ENCODE measurements at regions not wholly inside any gene's neighbourhood (a gene's known extent, or its start where the extent isn't known, plus 50 kb on each side); places are given as distances from the start of the nearest gene placed in this dataset.

DNA sequence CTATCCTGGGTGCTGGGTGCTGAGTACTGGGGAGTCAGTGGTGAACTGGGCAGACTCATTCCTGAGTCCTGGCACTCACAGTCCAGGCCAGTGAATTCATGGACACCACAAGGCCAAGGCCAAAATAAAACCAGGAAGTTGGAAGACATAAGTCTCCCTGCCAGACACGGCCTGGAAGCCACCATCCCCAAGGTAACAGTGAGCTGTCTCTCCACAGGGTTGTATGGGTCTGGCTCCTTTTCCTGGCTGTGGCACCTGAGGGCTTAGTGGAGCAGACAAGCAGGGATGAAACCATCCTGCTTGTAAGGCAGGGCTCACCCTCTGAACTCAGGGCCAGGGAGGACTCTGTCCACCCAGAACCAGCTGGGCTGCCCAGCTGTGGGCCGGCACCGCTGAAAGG is 54.7 kb upstream of the ALX4 start:
- DNase-seq (ENCODE audit: low read depth, low spot score) (no peak), ATAC-seq (no peak)
- Histone ChIP-seq H3K9ac (ENCODE audit: low read length) (no peak overlapping the region), H4K20me1 (ENCODE audit: insufficient read depth) (no peaks in the 10 kb centered on the region), H3K4me1 (ENCODE audit: control insufficient read depth in 1 of 2, insufficient read depth in 2 of 2, low read length in 2 of 2) (no peaks in the 10 kb centered on the region), H3K27me3 (ENCODE audit: insufficient read depth, low read length) (0 out of 2 replicates have a peak, but pooled peaks cover 4% of the 10 kb centered on the region), H3K9me3 (ENCODE audit: control insufficient read depth in 1 of 2, insufficient read depth in 1 of 2, low read depth in 1 of 2, low read length in 2 of 2) (no peaks in the 10 kb centered on the region), H2AFZ (ENCODE audit: low read depth, low read length, poor library complexity, severe bottlenecking) (no peak overlapping the region), H3K4me2 (ENCODE audit: low read length) (no peak overlapping the region), H3K27ac (ENCODE audit: low read depth, low read length) (no peak overlapping the region), H3K36me3 (ENCODE audit: control insufficient read depth in 1 of 2, insufficient read depth in 2 of 2, low read length in 2 of 2) (no peaks in the 10 kb centered on the region), H3K79me2 (ENCODE audit: insufficient read depth, low read length) (no peaks in the 10 kb centered on the region), H3K4me3 (replicated peaks in 1 of 2; ENCODE audit: low read depth in 1 of 2, low read length in 2 of 2) (no peak overlapping the region), H3K9me2 (ENCODE audit: insufficient read depth) (no peaks in the 10 kb centered on the region)
- no TSS peak for BruUV-seq (replicated peaks)
- CTCF ChIA-PET, result no interaction called here
- TF ChIP-seq ELF1 (IDR thresholded peaks at IDR 0.05; ENCODE audit: borderline replicate concordance, low read depth) (no peak), ZFX (IDR thresholded peaks at IDR 0.05) (no peak), SIN3A (IDR thresholded peaks at IDR 0.05; ENCODE audit: low read depth) (no peak), CBX3 (IDR thresholded peaks at IDR 0.05; ENCODE audit: low read depth) (no peak), SRF (IDR thresholded peaks at IDR 0.05; ENCODE audit: low read depth) (no peak), ZNF274 (IDR thresholded peaks at IDR 0.05; ENCODE audit: low read depth, low read length) (no peak), RAD21 (IDR thresholded peaks at IDR 0.05; ENCODE audit: low read depth) (no peak), FOSL1 (IDR thresholded peaks at IDR 0.05; ENCODE audit: low read depth) (no peak), TCF7L2 (IDR thresholded peaks at IDR 0.05; ENCODE audit: borderline replicate concordance, extremely low read depth, insufficient read depth, insufficient read length) (no peak)
- intact Hi-C loops (cut with micrococcal nuclease), result no loop called here
- RAD21 ChIA-PET (ENCODE audit: low non-redundant PET in 1 of 2, low total read pairs in 2 of 2, uncharacterized antibody in 2 of 2, unreplicated experiment in 2 of 2), result no interaction called here
- POLR2A ChIA-PET, result no interaction called here

DNA sequence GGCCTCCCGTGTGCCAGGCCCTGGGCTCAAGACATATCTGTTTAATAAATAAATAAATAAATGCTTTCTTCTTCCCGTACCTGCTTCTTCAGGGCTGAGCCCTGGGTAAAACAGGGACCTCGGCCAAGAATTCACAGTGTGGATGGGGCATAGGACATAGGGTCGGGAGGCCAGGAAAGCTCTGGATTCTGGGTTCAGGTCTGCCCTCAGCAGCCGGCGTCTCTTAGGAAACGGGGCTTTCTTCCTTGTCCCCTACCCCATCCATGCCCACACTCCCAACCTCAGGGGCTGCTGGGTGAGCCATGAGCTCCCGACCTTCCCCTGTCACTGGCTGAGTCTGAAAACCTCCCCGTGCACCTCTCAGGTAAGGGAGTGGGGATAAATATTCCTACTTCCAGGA is 55.7 kb upstream of the ALX4 start:
- no TSS peak for BruUV-seq (replicated peaks)
- Histone ChIP-seq H4K20me1 (ENCODE audit: insufficient read depth) (no peaks in the 10 kb centered on the region), H3K27ac (ENCODE audit: low read depth, low read length) (no peak overlapping the region), H2AFZ (ENCODE audit: low read depth, low read length, poor library complexity, severe bottlenecking) (no peak overlapping the region), H3K4me1 (ENCODE audit: control insufficient read depth in 1 of 2, insufficient read depth in 2 of 2, low read length in 2 of 2) (no peaks in the 10 kb centered on the region), H3K79me2 (ENCODE audit: insufficient read depth, low read length) (no peaks in the 10 kb centered on the region), H3K4me2 (ENCODE audit: low read length) (no peak overlapping the region), H3K9me3 (ENCODE audit: control insufficient read depth in 1 of 2, insufficient read depth in 1 of 2, low read depth in 1 of 2, low read length in 2 of 2) (no peaks in the 10 kb centered on the region), H3K9ac (ENCODE audit: low read length) (no peak overlapping the region), H3K4me3 (replicated peaks in 1 of 2; ENCODE audit: low read depth in 1 of 2, low read length in 2 of 2) (no peak overlapping the region), H3K27me3 (ENCODE audit: insufficient read depth, low read length) (0 out of 2 replicates have a peak, but pooled peaks cover 4% of the 10 kb centered on the region), H3K36me3 (ENCODE audit: control insufficient read depth in 1 of 2, insufficient read depth in 2 of 2, low read length in 2 of 2) (no peaks in the 10 kb centered on the region), H3K9me2 (ENCODE audit: insufficient read depth) (no peaks in the 10 kb centered on the region)
- POLR2A ChIA-PET, result no interaction called here
- RAD21 ChIA-PET (ENCODE audit: low non-redundant PET in 1 of 2, low total read pairs in 2 of 2, uncharacterized antibody in 2 of 2, unreplicated experiment in 2 of 2), result no interaction called here
- ATAC-seq (no peak), DNase-seq (ENCODE audit: low read depth, low spot score) (no peak)
- CTCF ChIA-PET, result no interaction called here
- intact Hi-C loops (cut with micrococcal nuclease), result no loop called here
- TF ChIP-seq EZH2 (IDR thresholded peaks at IDR 0.05) (no peak), JUND (IDR thresholded peaks at IDR 0.05) (no peak), POLR2AphosphoS5 (IDR thresholded peaks at IDR 0.05; ENCODE audit: low read depth, low read length) (no peak), ZFX (IDR thresholded peaks at IDR 0.05) (no peak), ELF1 (IDR thresholded peaks at IDR 0.05; ENCODE audit: borderline replicate concordance, low read depth) (no peak)
- TF ChIP-seq, protein P1, sequence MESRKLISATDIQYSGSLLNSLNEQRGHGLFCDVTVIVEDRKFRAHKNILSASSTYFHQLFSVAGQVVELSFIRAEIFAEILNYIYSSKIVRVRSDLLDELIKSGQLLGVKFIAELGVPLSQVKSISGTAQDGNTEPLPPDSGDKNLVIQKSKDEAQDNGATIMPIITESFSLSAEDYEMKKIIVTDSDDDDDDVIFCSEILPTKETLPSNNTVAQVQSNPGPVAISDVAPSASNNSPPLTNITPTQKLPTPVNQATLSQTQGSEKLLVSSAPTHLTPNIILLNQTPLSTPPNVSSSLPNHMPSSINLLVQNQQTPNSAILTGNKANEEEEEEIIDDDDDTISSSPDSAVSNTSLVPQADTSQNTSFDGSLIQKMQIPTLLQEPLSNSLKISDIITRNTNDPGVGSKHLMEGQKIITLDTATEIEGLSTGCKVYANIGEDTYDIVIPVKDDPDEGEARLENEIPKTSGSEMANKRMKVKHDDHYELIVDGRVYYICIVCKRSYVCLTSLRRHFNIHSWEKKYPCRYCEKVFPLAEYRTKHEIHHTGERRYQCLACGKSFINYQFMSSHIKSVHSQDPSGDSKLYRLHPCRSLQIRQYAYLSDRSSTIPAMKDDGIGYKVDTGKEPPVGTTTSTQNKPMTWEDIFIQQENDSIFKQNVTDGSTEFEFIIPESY (IDR thresholded peaks at IDR 0.05; ENCODE audit: extremely low read depth, insufficient replicate concordance, low read length), result no peak
- TF ChIP-seq, protein P2, sequence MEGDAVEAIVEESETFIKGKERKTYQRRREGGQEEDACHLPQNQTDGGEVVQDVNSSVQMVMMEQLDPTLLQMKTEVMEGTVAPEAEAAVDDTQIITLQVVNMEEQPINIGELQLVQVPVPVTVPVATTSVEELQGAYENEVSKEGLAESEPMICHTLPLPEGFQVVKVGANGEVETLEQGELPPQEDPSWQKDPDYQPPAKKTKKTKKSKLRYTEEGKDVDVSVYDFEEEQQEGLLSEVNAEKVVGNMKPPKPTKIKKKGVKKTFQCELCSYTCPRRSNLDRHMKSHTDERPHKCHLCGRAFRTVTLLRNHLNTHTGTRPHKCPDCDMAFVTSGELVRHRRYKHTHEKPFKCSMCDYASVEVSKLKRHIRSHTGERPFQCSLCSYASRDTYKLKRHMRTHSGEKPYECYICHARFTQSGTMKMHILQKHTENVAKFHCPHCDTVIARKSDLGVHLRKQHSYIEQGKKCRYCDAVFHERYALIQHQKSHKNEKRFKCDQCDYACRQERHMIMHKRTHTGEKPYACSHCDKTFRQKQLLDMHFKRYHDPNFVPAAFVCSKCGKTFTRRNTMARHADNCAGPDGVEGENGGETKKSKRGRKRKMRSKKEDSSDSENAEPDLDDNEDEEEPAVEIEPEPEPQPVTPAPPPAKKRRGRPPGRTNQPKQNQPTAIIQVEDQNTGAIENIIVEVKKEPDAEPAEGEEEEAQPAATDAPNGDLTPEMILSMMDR (IDR thresholded peaks at IDR 0.05 in 2 of 3, conservative IDR thresholded peaks at IDR 0.05 in 1 of 3; ENCODE audit: borderline replicate concordance in 1 of 3, insufficient read depth in 1 of 3, low read depth in 2 of 3, low read length in 2 of 3), result no peak
- TF ChIP-seq, protein P3, sequence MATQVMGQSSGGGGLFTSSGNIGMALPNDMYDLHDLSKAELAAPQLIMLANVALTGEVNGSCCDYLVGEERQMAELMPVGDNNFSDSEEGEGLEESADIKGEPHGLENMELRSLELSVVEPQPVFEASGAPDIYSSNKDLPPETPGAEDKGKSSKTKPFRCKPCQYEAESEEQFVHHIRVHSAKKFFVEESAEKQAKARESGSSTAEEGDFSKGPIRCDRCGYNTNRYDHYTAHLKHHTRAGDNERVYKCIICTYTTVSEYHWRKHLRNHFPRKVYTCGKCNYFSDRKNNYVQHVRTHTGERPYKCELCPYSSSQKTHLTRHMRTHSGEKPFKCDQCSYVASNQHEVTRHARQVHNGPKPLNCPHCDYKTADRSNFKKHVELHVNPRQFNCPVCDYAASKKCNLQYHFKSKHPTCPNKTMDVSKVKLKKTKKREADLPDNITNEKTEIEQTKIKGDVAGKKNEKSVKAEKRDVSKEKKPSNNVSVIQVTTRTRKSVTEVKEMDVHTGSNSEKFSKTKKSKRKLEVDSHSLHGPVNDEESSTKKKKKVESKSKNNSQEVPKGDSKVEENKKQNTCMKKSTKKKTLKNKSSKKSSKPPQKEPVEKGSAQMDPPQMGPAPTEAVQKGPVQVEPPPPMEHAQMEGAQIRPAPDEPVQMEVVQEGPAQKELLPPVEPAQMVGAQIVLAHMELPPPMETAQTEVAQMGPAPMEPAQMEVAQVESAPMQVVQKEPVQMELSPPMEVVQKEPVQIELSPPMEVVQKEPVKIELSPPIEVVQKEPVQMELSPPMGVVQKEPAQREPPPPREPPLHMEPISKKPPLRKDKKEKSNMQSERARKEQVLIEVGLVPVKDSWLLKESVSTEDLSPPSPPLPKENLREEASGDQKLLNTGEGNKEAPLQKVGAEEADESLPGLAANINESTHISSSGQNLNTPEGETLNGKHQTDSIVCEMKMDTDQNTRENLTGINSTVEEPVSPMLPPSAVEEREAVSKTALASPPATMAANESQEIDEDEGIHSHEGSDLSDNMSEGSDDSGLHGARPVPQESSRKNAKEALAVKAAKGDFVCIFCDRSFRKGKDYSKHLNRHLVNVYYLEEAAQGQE (IDR thresholded peaks at IDR 0.05; ENCODE audit: low read depth), result no peak

Measured in HCT116 (cell line).